Epidermal melanocyte (primary cell): ENCODE measurements at regions not wholly inside any gene's neighbourhood (a gene's known extent, or its start where the extent isn't known, plus 50 kb on each side); places are given as distances from the start of the nearest gene placed in this dataset.

Experiments
- DNase-seq: peaks from one replicate; pipeline ENCODE4 v3.0.0; 2011; ENCODE audit warnings: low spot score; ENCODE audit not compliant: insufficient read length

GRCh38 chr5:8048920-8049319 is 180.0 kb downstream of the MTRR start:
- no peak for DNase-seq

- DNase-seq: no peak
These were observed 181.7 kb downstream of the MTRR start for GRCh38 chr5:8050616-8051175.

GRCh38 chr5:8053270-8053669 is 184.3 kb downstream of the MTRR start:
- DNase-seq: no peak

GRCh38 chr5:8057769-8058168 is 188.8 kb downstream of the MTRR start:
- DNase-seq: no peak

- DNase-seq: no peak
These were observed 189.8 kb downstream of the MTRR start for GRCh38 chr5:8058616-8059190.

GRCh38 chr5:8059337-8059736 is 190.4 kb downstream of the MTRR start:
- no peak for DNase-seq

GRCh38 chr5:8060235-8060952 is 191.4 kb downstream of the MTRR start:
- no peak for DNase-seq

- peak; percentile 27 for DNase-seq
These were observed 192.0 kb downstream of the MTRR start for GRCh38 chr5:8060953-8061429.

GRCh38 chr5:8062521-8062920 is 193.6 kb downstream of the MTRR start:
- DNase-seq: no peak

- DNase-seq: no peak
These were observed 199.1 kb downstream of the MTRR start for GRCh38 chr5:8068078-8068477.

- DNase-seq: no peak
These were observed 201.2 kb downstream of the MTRR start for GRCh38 chr5:8070138-8070537.

GRCh38 chr5:8079056-8079455 is 210.1 kb downstream of the MTRR start:
- DNase-seq: no peak

GRCh38 chr5:8081179-8081578 is 212.2 kb downstream of the MTRR start:
- DNase-seq: no peak

- no peak for DNase-seq
These were observed 224.7 kb downstream of the MTRR start for GRCh38 chr5:8093669-8094068.

- no peak for DNase-seq
These were observed 225.4 kb downstream of the MTRR start for GRCh38 chr5:8094304-8094703.

GRCh38 chr5:8097146-8097545 is 228.2 kb downstream of the MTRR start:
- no peak for DNase-seq

- no peak for DNase-seq
These were observed 229.1 kb downstream of the MTRR start for GRCh38 chr5:8098081-8098480.

GRCh38 chr5:8102714-8103113 is 233.8 kb downstream of the MTRR start:
- DNase-seq: no peak

- no peak for DNase-seq
These were observed 245.8 kb downstream of the MTRR start for GRCh38 chr5:8114597-8115266.

GRCh38 chr5:8123559-8123958 is 254.6 kb downstream of the MTRR start:
- no peak for DNase-seq

- no peak for DNase-seq
These were observed 265.7 kb downstream of the MTRR start for GRCh38 chr5:8134609-8135008.

GRCh38 chr5:8135742-8136141 is 266.8 kb downstream of the MTRR start:
- DNase-seq: no peak
